A549 (cell line): ENCODE measurements at regions not wholly inside any gene's neighbourhood (a gene's known extent, or its start where the extent isn't known, plus 50 kb on each side); places are given as distances from the start of the nearest gene placed in this dataset.

ENCODE experiments used
- ATAC-seq, 2 experiments: fragments of 200-7000 bp in 1 of 2; fragments of >200 bp in 1 of 2; cut with Nextera tagmentation in 1 of 2; cut with Tn5 transposase in 1 of 2; 3 replicates each; pipeline versions ENCODE4 v1.8.0 to v1.9.1; 2018 to 2020; ENCODE audit warnings: mild to moderate bottlenecking in 1 of 2, moderate library complexity in 1 of 2
- CTCF ChIA-PET: fragments of 300-600 bp; sonication (Branson Sonifier 250); formaldehyde crosslinking; extraction: SDS; loops from one replicate; lab custom pipeline; 2021; ENCODE audit warnings: antibody characterized with exemption, inconsistent platforms; lab: Yijun Ruan, JAX
- POLR2A ChIA-PET: fragments of 350-600 bp; formaldehyde crosslinking; extraction: SDS; loops from one replicate; lab custom pipeline; 2021; ENCODE audit warnings: antibody characterized with exemption, inconsistent platforms; lab: Yijun Ruan, JAX
- DNase-seq, 2 experiments: peaks; one replicate each; pipeline versions ENCODE4 v3.0.0 to v3.0.0-alpha.2; 2011 to 2016; ENCODE audit warnings: low read depth in 1 of 2, low spot score in 1 of 2
- FAIRE-seq: peaks from 2 replicates; lab custom pipeline; 2011; peaks lifted over from hg19 to GRCh38; lab: Jason Lieb, UNC
- H3K27ac ChIP-seq, 2 experiments: fragments of >200 bp; sonication (Bioruptor Twin); formaldehyde crosslinking; 3 replicates each; pipeline ENCODE4 v1.5.1; 2016 to 2017
- H3K4me1 ChIP-seq: fragments of >200 bp; sonication (Bioruptor Twin); formaldehyde crosslinking; 3 replicates; pipeline ENCODE4 v1.6.1; 2016
- H3K4me2 ChIP-seq: fragments of >200 bp; sonication (Bioruptor Twin); formaldehyde crosslinking; 3 replicates; pipeline ENCODE4 v1.6.1; 2016
- H3K4me3 ChIP-seq: fragments of >200 bp; sonication (Bioruptor Twin); formaldehyde crosslinking; 3 replicates; pipeline ENCODE4 v1.5.1; 2016
- H3K9me3 ChIP-seq: fragments of >200 bp; sonication (Bioruptor Twin); formaldehyde crosslinking; 3 replicates; pipeline ENCODE4 v1.6.1; 2016
- ATOH8 ChIP-seq: fragments of 250-450 bp; sonication (Bioruptor Pico); IDR thresholded peaks from 2 replicates; pipeline ENCODE4 v1.5.0; 2020; ENCODE audit warnings: low read depth, mild to moderate bottlenecking, moderate library complexity
- BHLHE40 ChIP-seq: IDR thresholded peaks from 2 replicates; pipeline ENCODE4 v1.6.1; 2012; ENCODE audit warnings: low read depth, low read length, inconsistent platforms
- CTCF ChIP-seq: fragments of >200 bp; sonication (Bioruptor Twin); formaldehyde crosslinking; IDR thresholded peaks from 3 replicates; pipeline ENCODE4 v1.5.1; 2016
- EHMT2 ChIP-seq: fragments of 200-600 bp; sonication (generic); IDR thresholded peaks from 2 replicates; pipeline ENCODE4 v1.6.1; 2016; ENCODE audit warnings: antibody characterized with exemption, low read depth, mild to moderate bottlenecking, moderate library complexity
- ELK1 ChIP-seq: fragments of 150-350 bp; IDR thresholded peaks from 2 replicates; pipeline ENCODE4 v1.6.1; 2014; ENCODE audit warnings: low read depth, mild to moderate bottlenecking, low read length
- ESRRA ChIP-seq: fragments of 150-350 bp; IDR thresholded peaks from 2 replicates; pipeline ENCODE4 v1.6.1; 2014; ENCODE audit warnings: mild to moderate bottlenecking, low read length, borderline replicate concordance
- HDAC2 ChIP-seq: fragments of 200-600 bp; sonication (generic); IDR thresholded peaks from 2 replicates; pipeline ENCODE4 v1.6.1; 2016
- JUN ChIP-seq, 2 experiments: fragments of >200 bp; sonication (Bioruptor Twin); formaldehyde crosslinking; IDR thresholded peaks; 2 replicates in 1 of 2; 3 replicates in 1 of 2; pipeline ENCODE4 v1.6.1; 2016 to 2017
- KDM1A ChIP-seq: fragments of 200-600 bp; sonication (generic); IDR thresholded peaks from 2 replicates; pipeline ENCODE4 v1.6.1; 2016; ENCODE audit warnings: low read depth, mild to moderate bottlenecking
- MAZ ChIP-seq: fragments of 150-350 bp; IDR thresholded peaks from 2 replicates; pipeline ENCODE4 v1.6.1; 2014; ENCODE audit warnings: antibody characterized with exemption, low read depth, low read length, borderline replicate concordance
- MYC ChIP-seq: IDR thresholded peaks from 2 replicates; pipeline ENCODE4 v1.6.1; 2012; ENCODE audit warnings: mild to moderate bottlenecking, inconsistent platforms, low read length, improper control_type of control experiment, borderline replicate concordance
- NR3C1 ChIP-seq: fragments of >200 bp; sonication (Bioruptor Twin); formaldehyde crosslinking; IDR thresholded peaks from 3 replicates; pipeline ENCODE4 v1.6.1; 2017
- PBX3 ChIP-seq: IDR thresholded peaks from 2 replicates; pipeline ENCODE4 v1.6.1; 2012
- POLR2A ChIP-seq: IDR thresholded peaks from 2 replicates; pipeline ENCODE4 v1.6.1; 2012; ENCODE audit warnings: mild to moderate bottlenecking, low read length
- RARB ChIP-seq: fragments of 250-450 bp; sonication (Bioruptor Pico); IDR thresholded peaks from 2 replicates; pipeline ENCODE4 v1.8.0; 2021; ENCODE audit warnings: mild to moderate bottlenecking, moderate library complexity
- RFX5 ChIP-seq: fragments of 450-650 bp; IDR thresholded peaks from 2 replicates; pipeline ENCODE4 v1.7.1; 2014; ENCODE audit warnings: antibody characterized with exemption, mild to moderate bottlenecking, moderate library complexity
- RNF2 ChIP-seq: fragments of 200-600 bp; sonication (generic); IDR thresholded peaks from 2 replicates; pipeline ENCODE4 v1.6.1; 2016; ENCODE audit warnings: low read depth, mild to moderate bottlenecking, antibody characterized with exemption, moderate library complexity, borderline replicate concordance
- SREBF2 ChIP-seq: fragments of 450-650 bp; IDR thresholded peaks from 2 replicates; pipeline ENCODE4 v1.6.1; 2014; ENCODE audit warnings: mild to moderate bottlenecking, moderate library complexity
- TFCP2L1 ChIP-seq: fragments of 250-450 bp; sonication (Bioruptor Pico); IDR thresholded peaks from 2 replicates; pipeline ENCODE4 v1.5.0; 2021; ENCODE audit warnings: mild to moderate bottlenecking
- TP53 ChIP-seq: fragments of 250-450 bp; sonication (Bioruptor Pico); IDR thresholded peaks from 2 replicates; pipeline ENCODE4 v1.5.0; 2021; ENCODE audit warnings: mild to moderate bottlenecking, moderate library complexity
- USF2 ChIP-seq: fragments of 450-650 bp; IDR thresholded peaks from 2 replicates; pipeline ENCODE4 v1.6.1; 2014; ENCODE audit warnings: antibody characterized with exemption
- ZFP36 ChIP-seq: fragments of 450-650 bp; IDR thresholded peaks from 2 replicates; pipeline ENCODE4 v1.6.1; 2014; ENCODE audit warnings: borderline replicate concordance; ENCODE audit not compliant: partially characterized antibody
- ZNF302 ChIP-seq: fragments of 250-450 bp; sonication (Bioruptor Pico); IDR thresholded peaks from 2 replicates; pipeline ENCODE4 v1.9.0; 2021; ENCODE audit warnings: inconsistent platforms, mild to moderate bottlenecking, moderate library complexity
- WGBS: methylation state at CpG from one replicate; pipeline ENCODE4 v1.1.6; 2017; ENCODE audit errors: missing lambda C conversion rate; 5-methylcytosine and 5-hydroxymethylcytosine counted together

GRCh38 chr15:72940229-72940622 lies 112.0 kb upstream of the NEO1 start (continued):
- TF ChIP-seq TFCP2L1: no peak

- Histone ChIP-seq H3K27ac (no peak overlapping the region), H3K4me1 (no peaks in the 10 kb centered on the region), H3K9me3 (no peaks in the 10 kb centered on the region), H3K4me2 (no peak overlapping the region)
- ChIA-PET POLR2A (no interaction called here), CTCF (interaction anchor here (1.0 kb wide), 1 partner anchor 142 kb away, joined by 3 read pairs; no protein-coding TSS in a partner anchor)
- FAIRE-seq (no peak), ATAC-seq (no peak)
- WGBS: 39% methylated on average over 5 of the region's 5 CpGs
- TF ChIP-seq BHLHE40: no peak
- no peak for TF ChIP-seq MAZ
- no peak for TF ChIP-seq JUN (IDR thresholded peaks at IDR 0.05)
- TF ChIP-seq ESRRA: no peak
- TF ChIP-seq ATOH8: no peak
- TF ChIP-seq ZFP36: no peak
- no peak for TF ChIP-seq KDM1A
- TF ChIP-seq PBX3: no peak
- TF ChIP-seq NR3C1: no peak
- TF ChIP-seq RARB (CRISPR knock-in tag): no peak
- no peak for TF ChIP-seq SREBF2
- no peak for TF ChIP-seq USF2
- TF ChIP-seq RFX5: no peak
- no peak for TF ChIP-seq ELK1
- TF ChIP-seq MYC: no peak
- no peak for TF ChIP-seq ZNF302
- TF ChIP-seq RNF2: no peak
- TF ChIP-seq POLR2A: no peak
- TF ChIP-seq TP53: no peak
- no peak for TF ChIP-seq HDAC2
- TF ChIP-seq, all 56 proteins: peak for 0
- no peak overlapping the region for H3K4me3 ChIP-seq
- DNase-seq: no peak
Measured at GRCh38 chr15:72939514-72940228, 112.6 kb upstream of the NEO1 start.

- no peak for FAIRE-seq
- no peak for ATAC-seq
- POLR2A ChIA-PET: no interaction called here
Measured at GRCh38 chr15:72936691-72937679, 115.3 kb upstream of the NEO1 start.

More at GRCh38 chr15:72936691-72937679, 115.3 kb upstream of the NEO1 start:
- WGBS: 43% methylated on average over 11 of the region's 11 CpGs
- Histone ChIP-seq H3K4me1 (no peaks in the 10 kb centered on the region), H3K27ac (no peak overlapping the region), H3K9me3 (no peaks in the 10 kb centered on the region), H3K4me2 (no peak overlapping the region), H3K4me3 (no peak overlapping the region)
- DNase-seq: no peak
- no peak for TF ChIP-seq CTCF
- TF ChIP-seq ATOH8: no peak
- TF ChIP-seq EHMT2: no peak
- CTCF ChIA-PET: interaction anchor here (0.8 to 1.0 kb wide), 2 partner anchors 9 to 116 kb away, joined by 3 read pairs; no protein-coding TSS in a partner anchor
